NCI-H82 treated with DMSO at 0.1 percent for 48 hours (cell line): ENCODE measurements at regions not wholly inside any gene's neighbourhood (a gene's known extent, or its start where the extent isn't known, plus 50 kb on each side); places are given as distances from the start of the nearest gene placed in this dataset.
"Not testable (repeated sequence)": the region's sequence is repeated elsewhere in the genome, so short reads cannot be mapped to it uniquely, and the experiment has no call there.

Experiments used
- DNase-seq: peaks from one replicate; lab custom pipeline; 2025; ENCODE audit not compliant: unreplicated experiment; lab: John Stamatoyannopoulos, UW

- no peak for DNase-seq
Measured at GRCh38 chr16:79988089-79988488, 387.6 kb upstream of the MAF start.

GRCh38 chr16:79986352-79986751 is 385.8 kb upstream of the MAF start:
- no peak for DNase-seq

GRCh38 chr16:79985606-79986005 is 385.1 kb upstream of the MAF start:
- no peak for DNase-seq

GRCh38 chr16:79984149-79984548 is 383.6 kb upstream of the MAF start:
- not testable (repeated sequence) for DNase-seq

- no peak for DNase-seq
Measured at GRCh38 chr16:79982862-79983261, 382.3 kb upstream of the MAF start.

GRCh38 chr16:79982361-79982760 is 381.8 kb upstream of the MAF start:
- no peak for DNase-seq

GRCh38 chr16:79981814-79982213 is 381.3 kb upstream of the MAF start:
- no peak for DNase-seq

GRCh38 chr16:79980650-79981521 is 380.3 kb upstream of the MAF start:
- DNase-seq: no peak

- DNase-seq: no peak
Measured at GRCh38 chr16:79977940-79978836, 377.7 kb upstream of the MAF start.

- no peak for DNase-seq
Measured at GRCh38 chr16:79973320-79973719, 372.8 kb upstream of the MAF start.

- DNase-seq: no peak
Measured at GRCh38 chr16:79972053-79972704, 371.6 kb upstream of the MAF start.

GRCh38 chr16:79971237-79971572 is 370.7 kb upstream of the MAF start:
- no peak for DNase-seq

- DNase-seq: no peak
Measured at GRCh38 chr16:79970551-79971236, 370.2 kb upstream of the MAF start.

- no peak for DNase-seq
Measured at GRCh38 chr16:79970087-79970486, 369.6 kb upstream of the MAF start.

GRCh38 chr16:79969458-79969857 is 368.9 kb upstream of the MAF start:
- DNase-seq: no peak

- no peak for DNase-seq
Measured at GRCh38 chr16:79966226-79966625, 365.7 kb upstream of the MAF start.

GRCh38 chr16:79965718-79966117 is 365.2 kb upstream of the MAF start:
- no peak for DNase-seq

GRCh38 chr16:79964104-79964503 is 363.6 kb upstream of the MAF start:
- no peak for DNase-seq

GRCh38 chr16:79962962-79963361 is 362.4 kb upstream of the MAF start:
- no peak for DNase-seq

GRCh38 chr16:79959226-79959625 is 358.7 kb upstream of the MAF start:
- DNase-seq: no peak
